ENCODE measurements at regions not wholly inside any gene's neighbourhood (a gene's known extent, or its start where the extent isn't known, plus 50 kb on each side); places are given as distances from the start of the nearest gene placed in this dataset.
A peak's percentile ranks its signal among the peaks of the same experiment; 100 is the strongest.
"Not testable (repeated sequence)": the region's sequence is repeated elsewhere in the genome, so short reads cannot be mapped to it uniquely, and the experiment has no call there.

GRCh38 chr6:133790756-133791155 lies 98.2 kb upstream of the TCF21 start:
- DNase-seq (ENCODE audit: low read depth in 2 of 2) = not testable (repeated sequence)

- not testable (repeated sequence) for DNase-seq (ENCODE audit: low read depth in 2 of 2)
These were observed 93.9 kb upstream of the TCF21 start for GRCh38 chr6:133795051-133795450.

GRCh38 chr6:133796235-133796634 lies 92.7 kb upstream of the TCF21 start:
- no peak for DNase-seq (ENCODE audit: low read depth in 2 of 2)

GRCh38 chr6:133799043-133799442 lies 89.9 kb upstream of the TCF21 start:
- DNase-seq (ENCODE audit: low read depth in 2 of 2) = no peak

GRCh38 chr6:133802861-133803260 lies 86.1 kb upstream of the TCF21 start:
- DNase-seq (ENCODE audit: low read depth in 2 of 2) = no peak

GRCh38 chr6:133804265-133804664 lies 84.6 kb upstream of the TCF21 start:
- no peak for DNase-seq (ENCODE audit: low read depth in 2 of 2)

GRCh38 chr6:133805876-133806275 lies 83.0 kb upstream of the TCF21 start:
- no peak for DNase-seq (ENCODE audit: low read depth in 2 of 2)

- no peak for DNase-seq (ENCODE audit: low read depth in 2 of 2)
These were observed 82.4 kb upstream of the TCF21 start for GRCh38 chr6:133806382-133807140.

GRCh38 chr6:133807501-133807900 lies 81.4 kb upstream of the TCF21 start:
- DNase-seq (ENCODE audit: low read depth in 2 of 2) = no peak

GRCh38 chr6:133809406-133809805 lies 79.5 kb upstream of the TCF21 start:
- DNase-seq (ENCODE audit: low read depth in 2 of 2) = no peak

- no peak for DNase-seq (ENCODE audit: low read depth in 2 of 2)
These were observed 77.4 kb upstream of the TCF21 start for GRCh38 chr6:133811557-133811956.

- DNase-seq (ENCODE audit: low read depth in 2 of 2) = not testable (repeated sequence)
These were observed 76.5 kb upstream of the TCF21 start for GRCh38 chr6:133812446-133812845.

GRCh38 chr6:133814238-133814637 lies 74.7 kb upstream of the TCF21 start:
- no peak for DNase-seq (ENCODE audit: low read depth in 2 of 2)

- DNase-seq (ENCODE audit: low read depth in 2 of 2) = no peak
These were observed 74.1 kb upstream of the TCF21 start for GRCh38 chr6:133814797-133815196.

GRCh38 chr6:133815313-133815712 lies 73.6 kb upstream of the TCF21 start:
- no peak for DNase-seq (ENCODE audit: low read depth in 2 of 2)

GRCh38 chr6:133816171-133816570 lies 72.7 kb upstream of the TCF21 start:
- no peak for DNase-seq (ENCODE audit: low read depth in 2 of 2)

GRCh38 chr6:133817460-133818047 lies 71.4 kb upstream of the TCF21 start:
- DNase-seq (ENCODE audit: low read depth in 2 of 2) = peak in 1 of 2 donors; percentile 42

GRCh38 chr6:133818320-133818719 lies 70.6 kb upstream of the TCF21 start:
- no peak for DNase-seq (ENCODE audit: low read depth in 2 of 2)

- DNase-seq (ENCODE audit: low read depth in 2 of 2) = no peak
These were observed 68.7 kb upstream of the TCF21 start for GRCh38 chr6:133820208-133820607.

- no peak for DNase-seq (ENCODE audit: low read depth in 2 of 2)
These were observed 61.1 kb upstream of the TCF21 start for GRCh38 chr6:133827766-133828165.

- DNase-seq (ENCODE audit: low read depth in 2 of 2) = no peak
These were observed 55.0 kb upstream of the TCF21 start for GRCh38 chr6:133833949-133834359.

GRCh38 chr6:133834472-133835170 lies 54.3 kb upstream of the TCF21 start:
- no peak for DNase-seq (ENCODE audit: low read depth in 2 of 2)

- DNase-seq (ENCODE audit: low read depth in 2 of 2) = no peak
These were observed 53.0 kb upstream of the TCF21 start for GRCh38 chr6:133835901-133836300.

Measured in stimulated activated CD8-positive, alpha-beta memory T cell treated with anti-CD3 and anti-CD28 coated beads, Interleukin-2, amount 100 ng/mL, for 48 hours (primary cell).